Lower lobe of right lung (tissue), 2 donors: ENCODE measurements at regions not wholly inside any gene's neighbourhood (a gene's known extent, or its start where the extent isn't known, plus 50 kb on each side); places are given as distances from the start of the nearest gene placed in this dataset.
A peak's percentile ranks its signal among the peaks of the same experiment; 100 is the strongest.

Experiments used
- ATAC-seq, 2 donors: fragments of 200-7000 bp; cut with Tn5 transposase; one replicate each; pipeline ENCODE4 v1.9.1; 2020 to 2022; ENCODE audit warnings: mild to moderate bottlenecking in 2 of 2, moderate library complexity in 2 of 2
- DNase-seq: peaks from one replicate; pipeline ENCODE4 v3.0.0-alpha.2; 2020
- H3K27ac ChIP-seq: fragments of 200-600 bp; one replicate; pipeline ENCODE4 v1.8.0; 2022
- H3K27me3 ChIP-seq: fragments of 200-600 bp; one replicate; pipeline ENCODE4 v1.8.0; 2022; ENCODE audit warnings: low read depth
- H3K36me3 ChIP-seq: fragments of 200-600 bp; one replicate; pipeline ENCODE4 v1.8.0; 2022; ENCODE audit warnings: mild to moderate bottlenecking
- H3K4me1 ChIP-seq: fragments of 200-600 bp; one replicate; pipeline ENCODE4 v1.8.0; 2022
- H3K4me3 ChIP-seq: fragments of 200-600 bp; one replicate; pipeline ENCODE4 v1.8.0; 2022; ENCODE audit warnings: mild to moderate bottlenecking
- H3K9me3 ChIP-seq: fragments of 200-600 bp; one replicate; pipeline ENCODE4 v1.8.0; 2022
- intact Hi-C: fragments of 100-400 bp; cut with DNase I; formaldehyde crosslinking; loops from one replicate; pipeline ENCODE4 v1.11.0; 2022
- TF ChIP-seq, protein P1 (sequence below): fragments of 200-600 bp; IDR thresholded peaks from one replicate; pipeline ENCODE4 v1.8.0; 2022; ENCODE audit warnings: antibody characterized with exemption, mild to moderate bottlenecking
- donor health status: DM: no; HTN: yes; CAD: no; lungs with severe emphysema.

DNA sequence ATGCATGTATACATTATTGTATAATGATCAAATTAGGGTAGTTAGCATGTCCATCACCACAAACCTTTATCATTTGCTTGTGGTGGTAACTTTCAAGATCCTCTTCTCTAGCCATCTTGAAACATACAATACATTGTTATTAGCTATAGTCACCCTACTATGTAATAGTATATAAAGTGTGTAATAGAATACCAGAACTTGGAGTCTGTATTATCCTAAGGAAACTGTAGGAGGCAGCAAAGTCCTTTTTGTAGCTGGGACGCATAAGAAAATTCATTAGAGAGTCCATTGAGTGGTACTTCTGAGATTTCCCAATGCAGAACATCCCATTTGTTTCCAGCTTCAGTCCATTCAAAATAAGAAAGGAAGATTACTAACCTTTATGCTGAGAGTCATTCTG is 325.9 kb upstream of the LRFN5 start:
- DNase-seq: no peak
- Histone ChIP-seq H3K9me3 (no peaks in the 10 kb centered on the region), H3K4me3 (no peak overlapping the region), H3K4me1 (no peaks in the 10 kb centered on the region), H3K27me3 (no peaks in the 10 kb centered on the region), H3K36me3 (no peaks in the 10 kb centered on the region), H3K27ac (no peak overlapping the region)
- TF ChIP-seq, protein P1, sequence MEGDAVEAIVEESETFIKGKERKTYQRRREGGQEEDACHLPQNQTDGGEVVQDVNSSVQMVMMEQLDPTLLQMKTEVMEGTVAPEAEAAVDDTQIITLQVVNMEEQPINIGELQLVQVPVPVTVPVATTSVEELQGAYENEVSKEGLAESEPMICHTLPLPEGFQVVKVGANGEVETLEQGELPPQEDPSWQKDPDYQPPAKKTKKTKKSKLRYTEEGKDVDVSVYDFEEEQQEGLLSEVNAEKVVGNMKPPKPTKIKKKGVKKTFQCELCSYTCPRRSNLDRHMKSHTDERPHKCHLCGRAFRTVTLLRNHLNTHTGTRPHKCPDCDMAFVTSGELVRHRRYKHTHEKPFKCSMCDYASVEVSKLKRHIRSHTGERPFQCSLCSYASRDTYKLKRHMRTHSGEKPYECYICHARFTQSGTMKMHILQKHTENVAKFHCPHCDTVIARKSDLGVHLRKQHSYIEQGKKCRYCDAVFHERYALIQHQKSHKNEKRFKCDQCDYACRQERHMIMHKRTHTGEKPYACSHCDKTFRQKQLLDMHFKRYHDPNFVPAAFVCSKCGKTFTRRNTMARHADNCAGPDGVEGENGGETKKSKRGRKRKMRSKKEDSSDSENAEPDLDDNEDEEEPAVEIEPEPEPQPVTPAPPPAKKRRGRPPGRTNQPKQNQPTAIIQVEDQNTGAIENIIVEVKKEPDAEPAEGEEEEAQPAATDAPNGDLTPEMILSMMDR: peak; percentile 15
- intact Hi-C loops: no loop called here
- no peak for ATAC-seq

DNA sequence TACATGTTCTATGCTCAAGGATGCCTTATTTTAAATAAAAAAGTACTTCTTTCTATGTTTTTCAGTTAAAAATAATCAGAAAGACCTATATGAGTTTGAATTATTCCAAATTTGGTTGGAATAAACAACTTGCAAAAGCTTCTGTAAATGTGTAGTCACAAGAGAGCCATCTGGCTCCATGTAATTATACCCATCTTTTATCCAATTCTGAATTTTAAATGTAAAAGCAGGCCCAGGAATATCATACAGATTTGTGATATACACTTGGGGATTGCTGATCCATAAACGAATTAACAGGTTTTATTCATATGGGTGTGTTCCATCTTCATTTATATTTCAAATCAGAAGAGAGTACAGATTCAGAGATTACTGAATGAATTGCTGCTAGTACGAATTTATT is 329.2 kb upstream of the LRFN5 start:
- no peaks in the 10 kb centered on the region for H3K36me3 ChIP-seq
- H3K4me3 ChIP-seq: no peak overlapping the region
- no peak overlapping the region for H3K27ac ChIP-seq
- DNase-seq: no peak
- H3K4me1 ChIP-seq: no peaks in the 10 kb centered on the region
- no peak for ATAC-seq
- no peaks in the 10 kb centered on the region for H3K27me3 ChIP-seq
- no peaks in the 10 kb centered on the region for H3K9me3 ChIP-seq
- TF ChIP-seq, protein P1: no peak
- intact Hi-C loops: no loop called here

DNA sequence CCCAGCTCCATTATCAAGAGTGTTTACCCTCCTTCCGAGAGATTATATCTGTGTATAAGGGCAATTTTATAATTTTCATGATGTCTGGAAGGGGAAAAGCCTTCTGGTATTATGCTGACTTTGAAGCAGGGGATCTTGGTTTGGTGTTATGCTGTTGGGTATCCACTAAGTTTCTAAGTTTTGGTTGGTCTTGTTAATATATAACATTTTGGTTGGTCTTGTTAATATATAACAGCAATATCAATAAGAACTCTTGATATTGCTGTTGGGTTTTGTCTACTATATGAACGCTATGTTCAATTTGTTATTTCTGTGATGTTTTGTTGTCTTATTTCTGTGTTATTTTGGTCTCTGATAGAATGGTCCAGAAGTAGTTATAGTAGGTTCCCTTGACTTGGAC is 349.2 kb upstream of the LRFN5 start:
- Histone ChIP-seq H3K4me3 (no peak overlapping the region), H3K27me3 (no peaks in the 10 kb centered on the region), H3K4me1 (no peaks in the 10 kb centered on the region), H3K36me3 (no peaks in the 10 kb centered on the region), H3K27ac (no peak overlapping the region), H3K9me3 (no peaks in the 10 kb centered on the region)
- no peak for ATAC-seq
- intact Hi-C loops: no loop called here
- DNase-seq: no peak
- TF ChIP-seq, protein P1: no peak

DNA sequence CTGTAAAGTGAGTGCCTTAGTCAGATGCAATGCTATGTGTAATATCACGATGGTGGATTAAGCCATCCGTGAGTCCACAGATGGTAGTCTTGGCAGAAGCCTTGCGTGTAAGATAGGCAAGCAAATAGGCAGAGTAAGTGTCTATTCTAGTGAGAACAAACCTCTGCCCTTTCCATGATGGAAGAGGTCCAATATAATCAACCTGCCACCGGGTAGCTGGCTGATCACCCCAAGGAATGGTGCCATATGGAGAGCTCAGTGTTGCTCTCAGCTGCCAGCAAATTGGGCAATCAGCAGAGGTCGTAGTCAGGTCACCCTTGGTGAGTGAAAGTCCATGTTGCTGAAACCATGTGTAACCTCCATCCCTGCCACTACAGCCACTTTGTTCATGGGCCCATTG is 371.2 kb upstream of the LRFN5 start:
- no peak for DNase-seq
- Histone ChIP-seq H3K27me3 (no peaks in the 10 kb centered on the region), H3K4me3 (no peak overlapping the region), H3K9me3 (no peaks in the 10 kb centered on the region), H3K4me1 (no peaks in the 10 kb centered on the region), H3K27ac (no peak overlapping the region), H3K36me3 (no peaks in the 10 kb centered on the region)
- no peak for ATAC-seq
- TF ChIP-seq, protein P1: no peak
- intact Hi-C loops: no loop called here

DNA sequence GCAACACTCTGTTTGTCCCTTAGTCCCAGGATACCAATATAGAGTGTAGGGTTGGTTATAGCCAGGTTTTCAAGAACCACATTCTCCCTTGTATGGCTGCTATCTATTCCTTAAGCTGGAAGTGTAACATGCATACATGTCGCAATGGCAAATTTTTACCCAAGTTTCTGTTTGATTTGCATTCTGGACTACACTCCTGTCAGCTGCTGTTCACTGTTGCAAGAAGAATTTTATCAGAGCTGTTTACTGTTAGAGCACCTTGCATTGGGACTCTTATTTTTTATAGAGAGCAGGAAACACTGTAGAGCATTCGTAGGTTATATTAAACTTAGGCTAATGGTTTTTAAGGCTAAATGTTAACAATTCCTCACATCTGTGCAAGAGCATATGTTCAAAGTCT is 376.0 kb upstream of the LRFN5 start:
- intact Hi-C loops: no loop called here
- H3K27me3 ChIP-seq: no peaks in the 10 kb centered on the region
- H3K27ac ChIP-seq: no peak overlapping the region
- TF ChIP-seq, protein P1: no peak
- DNase-seq (no peak), ATAC-seq (no peak)
- no peaks in the 10 kb centered on the region for H3K9me3 ChIP-seq
- no peak overlapping the region for H3K4me3 ChIP-seq
- no peaks in the 10 kb centered on the region for H3K4me1 ChIP-seq
- no peaks in the 10 kb centered on the region for H3K36me3 ChIP-seq

DNA sequence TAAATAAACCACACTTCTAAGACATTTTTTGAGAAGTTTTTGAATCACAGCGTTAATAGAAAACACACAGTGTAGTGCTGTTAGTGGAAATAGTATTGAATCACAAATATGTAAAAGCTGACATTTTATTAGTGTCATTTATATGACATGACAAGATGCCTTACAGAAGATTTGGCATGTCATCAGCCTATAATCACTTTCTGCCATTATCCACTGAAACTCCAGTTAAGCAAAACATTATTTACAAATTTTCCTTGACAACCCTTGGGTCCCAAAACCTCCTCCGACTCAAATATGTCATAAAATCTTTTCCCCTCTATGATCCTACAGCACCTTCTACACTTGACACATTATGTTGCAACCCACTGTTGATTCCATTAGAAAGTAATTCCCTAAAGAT is 376.9 kb upstream of the LRFN5 start:
- TF ChIP-seq, protein P1: no peak
- ATAC-seq: no peak
- no peak for DNase-seq
- no peaks in the 10 kb centered on the region for H3K4me1 ChIP-seq
- H3K4me3 ChIP-seq: no peak overlapping the region
- no peaks in the 10 kb centered on the region for H3K9me3 ChIP-seq
- intact Hi-C loops: no loop called here
- no peak overlapping the region for H3K27ac ChIP-seq
- no peaks in the 10 kb centered on the region for H3K27me3 ChIP-seq
- H3K36me3 ChIP-seq: no peaks in the 10 kb centered on the region
